PC-9 (cell line): ENCODE measurements at regions not wholly inside any gene's neighbourhood (a gene's known extent, or its start where the extent isn't known, plus 50 kb on each side); places are given as distances from the start of the nearest gene placed in this dataset.
"Not testable (repeated sequence)": the region's sequence is repeated elsewhere in the genome, so short reads cannot be mapped to it uniquely, and the experiment has no call there.

ENCODE experiments used
- BruUV-seq: library from RNA; stranded (reverse); fragments of 400-500 nt; replicated peaks from 2 replicates; lab custom pipeline; 2021; lab: Mats Ljungman, UMichigan
- CTCF ChIA-PET: fragments of 300-600 bp; sonication (Branson Sonifier 250); formaldehyde crosslinking; loops from one replicate; lab custom pipeline; 2022; ENCODE audit warnings: antibody characterized with exemption; lab: Charles Lee
- POLR2A ChIA-PET: fragments of 300-600 bp; sonication (Branson Sonifier 250); formaldehyde crosslinking; loops from one replicate; lab custom pipeline; 2022; ENCODE audit warnings: antibody characterized with exemption; ENCODE audit not compliant: unreplicated experiment; lab: Charles Lee
- DNase-seq, 2 experiments: peaks; one replicate each; pipeline versions ENCODE4 v3.0.0 to v3.0.0-alpha.2; 2015 to 2022; ENCODE audit warnings: mixed read lengths in 1 of 2
- H2AFZ ChIP-seq: fragments of 200-600 bp; sonication (generic); 2 replicates; pipeline ENCODE4 v1.8.1; 2017; ENCODE audit warnings: antibody characterized with exemption
- H3F3A ChIP-seq: fragments of 200-600 bp; sonication (generic); 2 replicates; pipeline ENCODE4 v1.8.1; 2017; ENCODE audit warnings: antibody characterized with exemption, mild to moderate bottlenecking, low read depth; ENCODE audit not compliant: insufficient read depth
- H3K27ac ChIP-seq: fragments of 200-600 bp; sonication (generic); 2 replicates; pipeline ENCODE4 v1.6.1; 2016; ENCODE audit warnings: mixed run types
- H3K27me3 ChIP-seq: fragments of 200-600 bp; sonication (generic); 2 replicates; pipeline ENCODE4 v1.6.1; 2016; ENCODE audit warnings: low read depth, mixed run types; ENCODE audit not compliant: insufficient read depth
- H3K36me3 ChIP-seq: fragments of 200-600 bp; sonication (generic); 2 replicates; pipeline ENCODE4 v1.6.1; 2016; ENCODE audit warnings: low read depth, mixed run types
- H3K4me1 ChIP-seq: fragments of 200-600 bp; sonication (generic); replicated peaks from 2 replicates; pipeline ENCODE4 v1.6.1; 2016; ENCODE audit warnings: mixed run types; ENCODE audit not compliant: insufficient read depth
- H3K4me2 ChIP-seq: fragments of 200-600 bp; sonication (generic); 2 replicates; pipeline ENCODE4 v1.6.1; 2017; ENCODE audit warnings: mixed run types
- H3K4me3 ChIP-seq: fragments of 200-600 bp; sonication (generic); 2 replicates; pipeline ENCODE4 v1.6.1; 2016; ENCODE audit warnings: mixed run types
- H3K79me2 ChIP-seq: fragments of 200-600 bp; sonication (generic); 2 replicates; pipeline ENCODE4 v1.6.1; 2017; ENCODE audit warnings: low read depth, mixed run types
- H3K9me2 ChIP-seq: fragments of 200-600 bp; sonication (generic); 2 replicates; pipeline ENCODE4 v1.8.1; 2017; ENCODE audit warnings: mild to moderate bottlenecking; ENCODE audit not compliant: insufficient read depth
- H3K9me3 ChIP-seq: fragments of 200-600 bp; sonication (generic); 2 replicates; pipeline ENCODE4 v1.8.1; 2016; ENCODE audit warnings: low read depth; ENCODE audit not compliant: insufficient read depth
- H4K20me1 ChIP-seq: fragments of 200-600 bp; sonication (generic); 2 replicates; pipeline ENCODE4 v1.8.1; 2017; ENCODE audit not compliant: insufficient read depth
- CTCF ChIP-seq: fragments of 200-600 bp; sonication (generic); conservative IDR thresholded peaks from 2 replicates; pipeline ENCODE4 v1.6.1; 2017; ENCODE audit warnings: mixed run types, antibody characterized with exemption, mild to moderate bottlenecking, moderate library complexity
- EZH2 ChIP-seq: fragments of 200-600 bp; sonication (generic); IDR thresholded peaks from 2 replicates; pipeline ENCODE4 v1.8.0; 2017; ENCODE audit warnings: antibody characterized with exemption, low read depth
- intact Hi-C: fragments of 100-400 bp; cut with micrococcal nuclease; formaldehyde crosslinking; loops from one replicate; pipeline ENCODE4 v1.10.0; 2022; ENCODE audit not compliant: unreplicated experiment

- POLR2A ChIA-PET = no interaction called here
Measured at GRCh38 chr13:65499256-65499655, 1730.9 kb downstream of the PCDH9 start.

GRCh38 chr13:65497265-65497664 lies 1732.9 kb downstream of the PCDH9 start:
- intact Hi-C loops = no loop called here
- H3K9me3 ChIP-seq = 0 out of 2 replicates have a peak, but pooled peaks cover 3% of the 10 kb centered on the region
- no peaks in the 10 kb centered on the region for H3K27me3 ChIP-seq
- no peaks in the 10 kb centered on the region for H3K36me3 ChIP-seq
- TF ChIP-seq CTCF (no peak), EZH2 (no peak)
- no TSS peak for BruUV-seq
- no peak overlapping the region for H2AFZ ChIP-seq
- H3K4me2 ChIP-seq = no peak overlapping the region
- H3K4me1 ChIP-seq = no peaks in the 10 kb centered on the region
- no peak overlapping the region for H3K27ac ChIP-seq
- no peaks in the 10 kb centered on the region for H3K79me2 ChIP-seq
- H3K9me2 ChIP-seq = no peaks in the 10 kb centered on the region; the same call in 1 of the 2 replicates
- POLR2A ChIA-PET = interaction anchor here (0.5 kb wide), 1 partner anchor 60 kb away, joined by 3 read pairs; no protein-coding TSS in a partner anchor
- DNase-seq = peak in 1 of 2 experiments; percentile 55
- CTCF ChIA-PET = no interaction called here
- H4K20me1 ChIP-seq = no peaks in the 10 kb centered on the region
- no peak overlapping the region for H3K4me3 ChIP-seq
- no peaks in the 10 kb centered on the region for H3F3A ChIP-seq

More at GRCh38 chr13:65499256-65499655, 1730.9 kb downstream of the PCDH9 start:
- Histone ChIP-seq H3K27ac (no peak overlapping the region), H3K36me3 (no peaks in the 10 kb centered on the region), H3K4me3 (no peak overlapping the region), H3K27me3 (no peaks in the 10 kb centered on the region), H4K20me1 (no peaks in the 10 kb centered on the region), H3K9me3 (0 out of 2 replicates have a peak, but pooled peaks cover 3% of the 10 kb centered on the region), H3K4me1 (no peaks in the 10 kb centered on the region), H3K9me2 (peaks cover 3% of the 10 kb centered on the region; the same call in 1 of the 2 replicates), H3K79me2 (no peaks in the 10 kb centered on the region), H3K4me2 (no peak overlapping the region), H2AFZ (no peak overlapping the region), H3F3A (no peaks in the 10 kb centered on the region)
- CTCF ChIA-PET = no interaction called here
- no peak for DNase-seq
- BruUV-seq = no TSS peak
- no peak for TF ChIP-seq EZH2
- TF ChIP-seq CTCF = no peak
- intact Hi-C loops = no loop called here

- H3K79me2 ChIP-seq, H3K4me3 ChIP-seq, H3F3A ChIP-seq, H3K9me3 ChIP-seq, POLR2A ChIA-PET, CTCF ChIA-PET, BruUV-seq, H3K36me3 ChIP-seq, H4K20me1 ChIP-seq, DNase-seq, H3K27ac ChIP-seq, H3K9me2 ChIP-seq, H2AFZ ChIP-seq, H3K4me1 ChIP-seq, H3K27me3 ChIP-seq, H3K4me2 ChIP-seq, intact Hi-C loops: not testable (repeated sequence)
Measured at GRCh38 chr13:65490725-65491124, 1739.4 kb downstream of the PCDH9 start.

GRCh38 chr13:65488606-65489005 lies 1741.5 kb downstream of the PCDH9 start:
- no peaks in the 10 kb centered on the region for H3K9me3 ChIP-seq
- no peaks in the 10 kb centered on the region for H3K79me2 ChIP-seq
- H2AFZ ChIP-seq = 0 out of 2 replicates have a peak overlapping the region, but pooled peaks have one; percentile 34
- H3F3A ChIP-seq = no peaks in the 10 kb centered on the region
- TF ChIP-seq EZH2 (no peak), CTCF (no peak)
- intact Hi-C loops = no loop called here
- H3K27ac ChIP-seq = no peak overlapping the region
- no peaks in the 10 kb centered on the region for H3K36me3 ChIP-seq
- no peaks in the 10 kb centered on the region for H3K4me1 ChIP-seq
- no peak overlapping the region for H3K4me3 ChIP-seq
- no peak overlapping the region for H3K4me2 ChIP-seq
- CTCF ChIA-PET = interaction anchor here (0.6 kb wide), 1 partner anchor 900 kb away, joined by 3 read pairs; no protein-coding TSS in a partner anchor
- POLR2A ChIA-PET = no interaction called here
- no peaks in the 10 kb centered on the region for H3K9me2 ChIP-seq
- DNase-seq = no peak
- no peaks in the 10 kb centered on the region for H4K20me1 ChIP-seq
- H3K27me3 ChIP-seq = no peaks in the 10 kb centered on the region
- no TSS peak for BruUV-seq
